C4-2B (cell line): ENCODE measurements at regions not wholly inside any gene's neighbourhood (a gene's known extent, or its start where the extent isn't known, plus 50 kb on each side); places are given as distances from the start of the nearest gene placed in this dataset.

ENCODE experiments used
- ZFX ChIP-seq: fragments of 450-650 bp; IDR thresholded peaks from 2 replicates; pipeline ENCODE4 v1.6.1; 2017
- TF ChIP-seq, protein P1 (sequence below): fragments of 450-650 bp; conservative IDR thresholded peaks from 2 replicates; pipeline ENCODE4 v1.5.1; 2017; ENCODE audit warnings: mild to moderate bottlenecking

DNA sequence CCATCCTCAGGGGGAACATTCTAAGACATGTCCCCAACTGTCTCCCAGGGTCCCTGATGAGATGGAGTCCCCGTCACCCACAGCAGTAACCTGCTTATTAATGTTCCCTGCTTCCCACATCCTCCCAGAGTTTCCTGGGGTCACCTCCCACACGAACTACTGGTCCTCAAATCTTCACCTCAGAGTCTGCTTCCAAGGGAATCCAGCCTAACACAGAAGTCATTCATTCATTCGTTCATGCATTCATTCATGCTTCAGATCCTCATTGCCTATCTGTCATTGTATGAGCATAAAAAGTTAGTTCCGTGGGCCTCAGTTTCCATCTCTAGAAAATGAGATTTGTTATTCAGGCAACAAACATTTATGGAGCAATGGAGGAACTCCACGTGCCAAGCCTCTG is 516.2 kb downstream of the SHQ1 start:
- TF ChIP-seq, protein P1, sequence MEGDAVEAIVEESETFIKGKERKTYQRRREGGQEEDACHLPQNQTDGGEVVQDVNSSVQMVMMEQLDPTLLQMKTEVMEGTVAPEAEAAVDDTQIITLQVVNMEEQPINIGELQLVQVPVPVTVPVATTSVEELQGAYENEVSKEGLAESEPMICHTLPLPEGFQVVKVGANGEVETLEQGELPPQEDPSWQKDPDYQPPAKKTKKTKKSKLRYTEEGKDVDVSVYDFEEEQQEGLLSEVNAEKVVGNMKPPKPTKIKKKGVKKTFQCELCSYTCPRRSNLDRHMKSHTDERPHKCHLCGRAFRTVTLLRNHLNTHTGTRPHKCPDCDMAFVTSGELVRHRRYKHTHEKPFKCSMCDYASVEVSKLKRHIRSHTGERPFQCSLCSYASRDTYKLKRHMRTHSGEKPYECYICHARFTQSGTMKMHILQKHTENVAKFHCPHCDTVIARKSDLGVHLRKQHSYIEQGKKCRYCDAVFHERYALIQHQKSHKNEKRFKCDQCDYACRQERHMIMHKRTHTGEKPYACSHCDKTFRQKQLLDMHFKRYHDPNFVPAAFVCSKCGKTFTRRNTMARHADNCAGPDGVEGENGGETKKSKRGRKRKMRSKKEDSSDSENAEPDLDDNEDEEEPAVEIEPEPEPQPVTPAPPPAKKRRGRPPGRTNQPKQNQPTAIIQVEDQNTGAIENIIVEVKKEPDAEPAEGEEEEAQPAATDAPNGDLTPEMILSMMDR: no peak
- no peak for TF ChIP-seq ZFX
